ENCODE measurements at regions not wholly inside any gene's neighbourhood (a gene's known extent, or its start where the extent isn't known, plus 50 kb on each side); places are given as distances from the start of the nearest gene placed in this dataset.

DNA sequence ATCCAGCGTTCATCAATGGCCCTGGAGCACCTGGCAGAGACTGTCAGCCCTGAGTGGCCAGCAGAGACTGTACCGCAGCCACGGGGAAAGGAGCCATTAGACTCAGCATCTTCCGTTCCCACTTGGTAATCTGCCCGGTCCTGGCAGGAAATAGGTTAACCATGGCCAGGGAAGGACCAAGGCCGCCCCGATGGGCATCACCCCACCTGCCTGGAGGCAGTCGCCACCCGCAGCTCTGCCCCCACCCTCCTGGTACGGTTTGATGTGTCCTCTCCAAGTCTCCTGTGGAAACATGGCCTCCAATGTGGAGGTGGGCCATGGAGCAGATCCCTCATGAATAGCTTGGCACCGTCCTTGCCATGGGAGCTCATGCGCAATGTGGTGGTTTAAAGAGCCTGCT lies 75.3 kb downstream of the RTP5 start:
- H2AFZ ChIP-seq (ENCODE audit: low read length), result no peak overlapping the region
- H4K20me1 ChIP-seq (replicated peaks in 1 of 2; ENCODE audit: control insufficient read depth in 1 of 2, insufficient read depth in 2 of 2, low read length in 2 of 2), result peaks cover 2 to 19% of the 10 kb centered on the region in 2 experiments
- no peak overlapping the region for H3K14ac ChIP-seq (ENCODE audit: insufficient read length)
- no peak overlapping the region for H3K27ac ChIP-seq (ENCODE audit: low read depth, low read length)
- TF ChIP-seq POLR2AphosphoS5 (IDR thresholded peaks at IDR 0.05; ENCODE audit: low read depth, low read length) (no peak), HDAC2 (IDR thresholded peaks at IDR 0.05; ENCODE audit: borderline replicate concordance in 1 of 2, low read depth in 2 of 2, low read length in 2 of 2) (no peak), CTBP2 (IDR thresholded peaks at IDR 0.05; ENCODE audit: borderline replicate concordance, insufficient read depth, insufficient read length, low read length) (no peak), SIRT6 (IDR thresholded peaks at IDR 0.05; ENCODE audit: low read length) (no peak), PHF8 (conservative IDR thresholded peaks at IDR 0.05; ENCODE audit: low read depth, low read length) (no peak), TBP (IDR thresholded peaks at IDR 0.05; ENCODE audit: low read depth, low read length) (no peak), JUND (IDR thresholded peaks at IDR 0.05; ENCODE audit: low read length) (no peak), CEBPB (IDR thresholded peaks at IDR 0.05; ENCODE audit: low read depth, low read length) (no peak), SAP30 (IDR thresholded peaks at IDR 0.05; ENCODE audit: insufficient read depth, insufficient replicate concordance, low read length) (no peak), GABPA (IDR thresholded peaks at IDR 0.05; ENCODE audit: borderline replicate concordance, insufficient read depth, low read length) (no peak), POLR2A (IDR thresholded peaks at IDR 0.05; ENCODE audit: control extremely low read depth in 1 of 2, low read depth in 2 of 2, low read length in 2 of 2) (no peak)
- TF ChIP-seq, protein P1, sequence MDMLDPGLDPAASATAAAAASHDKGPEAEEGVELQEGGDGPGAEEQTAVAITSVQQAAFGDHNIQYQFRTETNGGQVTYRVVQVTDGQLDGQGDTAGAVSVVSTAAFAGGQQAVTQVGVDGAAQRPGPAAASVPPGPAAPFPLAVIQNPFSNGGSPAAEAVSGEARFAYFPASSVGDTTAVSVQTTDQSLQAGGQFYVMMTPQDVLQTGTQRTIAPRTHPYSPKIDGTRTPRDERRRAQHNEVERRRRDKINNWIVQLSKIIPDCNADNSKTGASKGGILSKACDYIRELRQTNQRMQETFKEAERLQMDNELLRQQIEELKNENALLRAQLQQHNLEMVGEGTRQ (IDR thresholded peaks at IDR 0.05; ENCODE audit: low read length), result no peak
- TF ChIP-seq, protein P2, sequence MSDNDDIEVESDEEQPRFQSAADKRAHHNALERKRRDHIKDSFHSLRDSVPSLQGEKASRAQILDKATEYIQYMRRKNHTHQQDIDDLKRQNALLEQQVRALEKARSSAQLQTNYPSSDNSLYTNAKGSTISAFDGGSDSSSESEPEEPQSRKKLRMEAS (IDR thresholded peaks at IDR 0.05), result no peak
- no peak overlapping the region for H3K9ac ChIP-seq (replicated peaks in 1 of 4; ENCODE audit: extremely low read depth in 1 of 4, low read depth in 3 of 4, low read length in 3 of 4)
- CTCF ChIA-PET (ENCODE audit: partially characterized antibody), result interaction anchor here (0.6 to 1.1 kb wide), 3 partner anchors 48 to 250 kb away, joined by 3 read pairs; no protein-coding TSS in a partner anchor
- H2AK5ac ChIP-seq (ENCODE audit: low read depth, low read length), result no peak overlapping the region
- H2BK12ac ChIP-seq (ENCODE audit: low read depth, low read length), result no peak overlapping the region
- H2BK20ac ChIP-seq (ENCODE audit: low read length), result no peak overlapping the region
- H3K23ac ChIP-seq (ENCODE audit: insufficient read length), result no peak overlapping the region
- no peak overlapping the region for H2BK120ac ChIP-seq (replicated peaks; ENCODE audit: low read depth, low read length)
- H3K4me3 ChIP-seq (ENCODE audit: extremely low read depth in 1 of 4, insufficient read depth in 2 of 4, low read depth in 3 of 4, low read length in 4 of 4), result no peak overlapping the region
- H4K91ac ChIP-seq (replicated peaks; ENCODE audit: insufficient read length, low read length), result no peak overlapping the region
- H3K4me2 ChIP-seq (ENCODE audit: insufficient read depth in 1 of 2, low read depth in 2 of 2, low read length in 2 of 2), result no peak overlapping the region
- no peak overlapping the region for H4K5ac ChIP-seq (ENCODE audit: insufficient read length, low read depth, low read length)
- H2BK15ac ChIP-seq (ENCODE audit: low read length), result no peak overlapping the region
- peaks cover 3 to 6% of the 10 kb centered on the region in 2 experiments; a peak in 2 of 4 replicates for H3K9me3 ChIP-seq (ENCODE audit: insufficient read depth in 2 of 2, low read depth in 1 of 2, low read length in 1 of 2)
- peaks cover 0 to 18% (median 8%) of the 10 kb centered on the region in 4 experiments; a peak in 4 of 7 replicates for H3K4me1 ChIP-seq (replicated peaks in 1 of 4; ENCODE audit: control insufficient read depth in 3 of 4, insufficient read depth in 4 of 4, low read length in 3 of 4)
- no peaks in the 10 kb centered on the region for H3K36me3 ChIP-seq (ENCODE audit: control insufficient read depth in 2 of 4, insufficient read depth in 4 of 4, low read length in 3 of 4)
- no peak overlapping the region for H2BK5ac ChIP-seq (ENCODE audit: low read depth, low read length)
- H3K56ac ChIP-seq (replicated peaks; ENCODE audit: insufficient read length, low read depth, low read length), result no peak overlapping the region
- no peaks in the 10 kb centered on the region; a peak in 1 of 4 replicates for H3K79me2 ChIP-seq (ENCODE audit: control insufficient read depth in 1 of 2, insufficient read depth in 2 of 2, low read length in 2 of 2)
- POLR2A ChIA-PET (ENCODE audit: partially characterized antibody), result no interaction called here
- H3K4ac ChIP-seq (replicated peaks; ENCODE audit: insufficient read length, low read depth, low read length), result no peak overlapping the region
- peaks cover 10% of the 10 kb centered on the region; the same call in 1 of the 2 replicates for H3K23me2 ChIP-seq (ENCODE audit: low read depth, low read length)
- H3K79me1 ChIP-seq (ENCODE audit: low read depth, low read length), result no peaks in the 10 kb centered on the region
- no peak overlapping the region for H3K18ac ChIP-seq (ENCODE audit: extremely low read depth, low read length)
- FAIRE-seq (no peak), DNase-seq (ENCODE audit: low read depth in 1 of 2, low spot score in 2 of 2) (no peak)
- peaks cover 0 to 19% (median 8%) of the 10 kb centered on the region in 4 experiments; a peak in 5 of 7 replicates for H3K27me3 ChIP-seq (replicated peaks in 1 of 4; ENCODE audit: control insufficient read depth in 3 of 4, extremely low read depth in 1 of 4, insufficient read depth in 3 of 4, low read length in 3 of 4)
- 87% methylated on average over 12 of the region's 12 CpGs; no CpG with 5 or more reads in 1 of the 2 experiments for WGBS, 2 experiments (ENCODE audit: extremely low coverage in 1 of 2, insufficient coverage in 1 of 2, insufficient read length in 1 of 2, insufficient replicate concordance in 2 of 2, low coverage in 1 of 2, low lambda C conversion rate in 2 of 2, missing lambda C conversion rate in 1 of 2)
- no peak overlapping the region for H4K8ac ChIP-seq (ENCODE audit: extremely low read depth, insufficient read depth, low read length)

Measured in H1 (cell line).